GM12873 (cell line): ENCODE measurements at regions not wholly inside any gene's neighbourhood (a gene's known extent, or its start where the extent isn't known, plus 50 kb on each side); places are given as distances from the start of the nearest gene placed in this dataset.

Experiments used
- TF ChIP-seq, protein P1 (sequence below): IDR thresholded peaks from 2 replicates; pipeline ENCODE4 v1.5.1; 2012; ENCODE audit warnings: low read depth, mild to moderate bottlenecking, moderate library complexity, low read length, control low read depth; ENCODE audit not compliant: insufficient read depth; ENCODE audit errors: missing control alignments

DNA sequence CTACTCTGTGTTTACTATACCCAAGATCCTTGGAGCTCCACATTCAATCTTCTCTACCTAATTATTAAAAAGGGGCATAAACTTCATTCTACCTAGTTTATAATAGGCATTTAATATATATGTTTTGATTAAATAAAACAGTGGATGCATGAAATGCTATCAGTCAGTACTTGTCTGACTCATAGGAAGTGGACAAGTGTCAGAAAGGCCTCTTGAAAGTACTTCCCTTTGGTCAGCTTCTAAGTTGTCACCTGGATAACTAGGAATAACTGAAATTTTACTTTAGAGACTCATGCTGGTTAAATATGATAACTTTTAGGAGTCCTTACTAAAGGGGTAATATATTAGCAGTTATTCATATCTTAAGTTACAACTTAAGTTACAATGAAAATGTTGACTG is 329.8 kb downstream of the KLF5 start:
- TF ChIP-seq, protein P1, sequence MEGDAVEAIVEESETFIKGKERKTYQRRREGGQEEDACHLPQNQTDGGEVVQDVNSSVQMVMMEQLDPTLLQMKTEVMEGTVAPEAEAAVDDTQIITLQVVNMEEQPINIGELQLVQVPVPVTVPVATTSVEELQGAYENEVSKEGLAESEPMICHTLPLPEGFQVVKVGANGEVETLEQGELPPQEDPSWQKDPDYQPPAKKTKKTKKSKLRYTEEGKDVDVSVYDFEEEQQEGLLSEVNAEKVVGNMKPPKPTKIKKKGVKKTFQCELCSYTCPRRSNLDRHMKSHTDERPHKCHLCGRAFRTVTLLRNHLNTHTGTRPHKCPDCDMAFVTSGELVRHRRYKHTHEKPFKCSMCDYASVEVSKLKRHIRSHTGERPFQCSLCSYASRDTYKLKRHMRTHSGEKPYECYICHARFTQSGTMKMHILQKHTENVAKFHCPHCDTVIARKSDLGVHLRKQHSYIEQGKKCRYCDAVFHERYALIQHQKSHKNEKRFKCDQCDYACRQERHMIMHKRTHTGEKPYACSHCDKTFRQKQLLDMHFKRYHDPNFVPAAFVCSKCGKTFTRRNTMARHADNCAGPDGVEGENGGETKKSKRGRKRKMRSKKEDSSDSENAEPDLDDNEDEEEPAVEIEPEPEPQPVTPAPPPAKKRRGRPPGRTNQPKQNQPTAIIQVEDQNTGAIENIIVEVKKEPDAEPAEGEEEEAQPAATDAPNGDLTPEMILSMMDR: no peak

DNA sequence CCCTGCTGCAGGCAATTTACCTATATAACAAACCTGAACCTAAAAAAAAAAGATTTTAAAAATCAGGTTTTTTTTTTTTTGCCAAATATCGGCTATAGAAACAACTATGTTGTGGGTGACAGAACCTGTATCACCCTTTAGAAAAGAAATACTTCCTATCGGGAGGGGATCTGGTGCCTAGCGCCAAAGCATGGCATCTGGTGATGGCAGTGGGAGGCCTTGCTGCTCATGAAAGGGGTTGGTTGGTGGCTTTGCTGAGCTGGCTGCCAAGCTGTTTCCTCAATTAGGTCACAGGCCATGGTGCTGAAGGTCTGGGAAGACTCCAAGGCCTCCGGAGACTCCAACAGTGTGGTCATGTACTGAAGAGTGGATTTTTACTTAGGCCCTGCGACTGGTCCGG is 328.5 kb downstream of the KLF5 start:
- TF ChIP-seq, protein P1: no peak

DNA sequence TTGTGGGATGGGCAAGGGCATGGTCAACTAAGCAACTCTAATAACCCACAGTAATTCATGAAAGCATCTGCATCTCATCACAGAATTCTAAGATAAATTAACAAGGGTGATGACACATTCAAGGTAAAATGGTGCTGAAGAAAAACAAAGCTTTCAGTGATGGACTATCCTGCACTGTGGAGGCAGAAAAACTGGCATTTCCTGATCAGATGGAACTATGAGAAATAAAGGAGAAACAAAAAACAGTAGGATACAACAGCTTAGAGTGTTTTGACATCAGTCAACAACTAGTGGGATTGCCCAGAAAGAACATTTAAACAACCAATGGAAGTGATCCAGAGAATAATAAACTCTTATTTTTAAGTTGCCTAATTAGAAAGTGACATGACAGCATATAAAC is 327.0 kb downstream of the KLF5 start:
- TF ChIP-seq, protein P1: no peak

DNA sequence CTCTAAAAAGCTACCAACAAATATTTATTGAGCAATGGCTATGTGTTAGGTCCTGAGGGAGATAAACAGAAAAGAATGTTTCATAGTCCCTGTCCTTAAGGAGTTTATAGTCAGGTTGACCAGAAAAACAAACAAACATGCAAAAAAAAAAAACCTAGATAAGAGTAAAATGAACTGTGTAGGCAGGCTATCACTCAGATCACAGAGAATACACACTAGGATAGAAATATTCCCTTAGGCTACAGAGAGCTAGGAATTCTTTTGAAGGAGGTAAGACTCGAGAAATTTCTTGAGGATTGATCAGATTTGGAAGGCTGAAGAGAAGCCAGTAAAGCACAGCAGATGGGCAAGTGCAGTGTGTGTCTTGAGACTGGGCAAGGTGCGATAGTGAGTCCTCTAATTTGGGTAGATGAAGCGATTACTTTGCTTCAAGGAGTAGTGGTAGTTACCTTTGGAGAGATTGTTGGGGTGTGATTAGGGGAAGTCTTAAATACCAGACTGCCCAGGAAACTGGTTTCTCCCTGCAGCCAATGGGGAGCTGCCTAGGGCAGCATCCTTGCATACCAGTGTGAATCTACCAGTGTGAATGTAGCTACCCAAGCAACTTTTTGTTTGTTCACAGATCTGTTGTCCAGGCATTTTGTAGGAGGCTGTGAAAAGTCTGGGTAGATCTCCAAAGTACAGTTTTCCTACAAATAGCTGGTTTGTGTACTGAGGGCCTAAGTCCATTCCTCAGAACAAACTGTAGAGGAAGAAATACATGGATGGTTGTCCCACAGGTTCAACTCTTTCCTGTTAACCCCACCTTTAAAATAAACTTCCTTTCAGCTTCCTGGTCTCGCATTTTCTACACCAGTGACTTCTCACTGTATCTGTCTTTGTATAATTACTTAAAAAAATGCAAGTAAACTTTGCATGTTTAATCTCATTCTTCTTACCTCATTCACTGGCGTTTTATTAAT is 314.1 kb downstream of the KLF5 start:
- TF ChIP-seq, protein P1: no peak

DNA sequence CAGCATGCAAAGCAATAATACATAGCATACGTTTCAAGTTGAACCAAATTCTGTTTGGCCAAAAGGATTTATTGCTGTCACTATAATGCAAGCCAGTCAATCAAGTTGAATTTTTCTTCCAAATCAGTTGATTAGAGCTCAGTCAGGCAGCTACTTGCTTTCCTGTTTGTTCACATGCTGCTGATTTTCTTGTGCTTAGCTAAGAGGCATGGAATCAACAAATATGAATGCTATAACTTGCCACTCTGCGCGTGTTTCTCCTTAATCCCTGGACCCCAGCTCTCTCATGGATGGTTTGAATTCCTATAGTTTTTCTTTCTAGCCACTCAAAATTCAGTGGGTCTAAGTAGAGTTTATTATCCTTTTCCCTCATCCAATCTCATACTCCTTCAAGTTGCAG is 311.3 kb downstream of the KLF5 start:
- TF ChIP-seq, protein P1: no peak

DNA sequence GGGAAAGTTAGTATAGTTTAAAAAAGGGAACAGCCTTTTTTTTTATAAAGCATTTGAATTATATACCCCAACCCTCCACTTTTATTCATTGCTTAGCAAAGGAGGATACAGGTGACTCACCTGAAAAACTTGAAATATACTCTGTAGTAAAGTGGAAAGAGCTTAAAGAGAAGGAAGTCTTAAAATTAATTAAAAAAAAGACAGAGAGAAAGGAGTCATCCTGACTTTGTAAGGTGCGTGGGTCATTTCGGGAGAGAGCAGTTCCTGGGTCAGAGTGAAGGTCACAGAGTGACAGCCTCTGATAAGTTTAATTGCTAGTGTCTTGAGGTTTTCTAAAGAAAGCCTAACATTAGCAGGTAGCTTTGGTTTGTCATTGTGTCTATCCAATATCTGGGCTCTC is 310.3 kb downstream of the KLF5 start:
- TF ChIP-seq, protein P1: no peak

DNA sequence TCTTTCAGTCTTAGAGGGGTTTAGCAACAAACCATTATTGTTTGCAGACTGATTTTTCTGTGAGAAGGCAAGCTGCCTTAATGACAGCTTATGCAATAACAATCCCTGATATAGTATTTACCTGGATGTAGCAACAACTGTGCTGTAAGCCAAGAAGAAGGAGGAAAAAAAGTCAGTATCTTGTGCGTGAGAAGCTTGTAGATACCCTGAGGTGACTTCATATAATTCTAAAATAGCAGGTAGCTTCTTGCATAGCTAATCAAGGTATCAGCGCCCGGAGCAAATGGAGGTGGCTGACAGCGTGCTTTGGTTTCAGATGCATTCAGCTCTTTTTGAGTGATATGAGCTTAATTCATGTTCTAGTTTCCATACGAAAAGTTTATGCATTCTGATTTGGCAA is 309.8 kb downstream of the KLF5 start:
- TF ChIP-seq, protein P1: no peak
